ENCODE measurements at regions not wholly inside any gene's neighbourhood (a gene's known extent, or its start where the extent isn't known, plus 50 kb on each side); places are given as distances from the start of the nearest gene placed in this dataset.
"Not testable (repeated sequence)": the region's sequence is repeated elsewhere in the genome, so short reads cannot be mapped to it uniquely, and the experiment has no call there.

DNA sequence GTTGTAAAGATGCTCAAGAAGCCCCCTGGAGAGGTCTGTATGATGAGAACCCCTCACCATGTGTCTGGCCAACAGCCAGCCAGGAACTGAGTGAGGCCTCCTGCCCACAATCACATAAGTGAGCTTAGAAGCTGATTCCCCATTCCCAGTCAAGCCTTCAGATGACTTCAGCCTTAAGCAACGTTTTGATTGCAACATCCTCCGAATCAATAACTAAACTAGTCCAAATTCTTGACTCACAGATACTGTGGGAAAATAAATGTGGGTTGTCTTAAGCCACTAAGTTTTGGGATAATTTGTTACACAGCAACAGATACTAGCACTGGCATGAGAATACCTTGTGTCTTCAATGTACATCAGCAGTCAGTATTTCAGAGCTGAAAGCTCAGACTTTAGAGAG is 54.5 kb upstream of the HS3ST4 start:
- Mint-ChIP-seq H3K4me1 (no peaks in the 10 kb centered on the region), H3K9me3 (peaks cover 0 to 9% (median 0%) of the 10 kb centered on the region in 7 donors), H3K27ac (no peak overlapping the region), H3K4me3 (no peak overlapping the region), H3K36me3 (no peaks in the 10 kb centered on the region), H3K27me3 (peaks cover 13 to 18% (median 17%) of the 10 kb centered on the region in 3 donors)
- DNase-seq (no peak), ATAC-seq (ENCODE audit: low read depth in 2 of 2) (no peak)

DNA sequence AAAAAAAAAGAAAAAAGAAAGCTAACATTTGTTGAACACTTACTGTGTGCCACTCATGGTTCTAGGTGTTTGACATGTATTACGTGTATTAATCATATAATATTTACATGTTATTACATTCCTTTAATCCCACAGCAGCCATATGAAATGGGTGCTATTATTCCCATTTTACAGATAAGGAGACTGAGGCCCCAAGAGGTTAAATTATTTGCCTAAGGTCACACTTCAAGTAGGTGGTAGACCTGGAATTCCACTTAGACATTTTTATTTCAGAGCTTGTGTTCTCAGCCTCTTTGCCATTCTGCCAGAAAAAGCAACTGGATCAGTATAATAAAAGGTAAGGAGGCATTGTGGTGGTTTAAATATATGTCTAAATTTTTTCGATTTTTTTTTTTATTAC is 55.1 kb upstream of the HS3ST4 start:
- Mint-ChIP-seq H3K36me3 (no peaks in the 10 kb centered on the region), H3K4me1 (no peaks in the 10 kb centered on the region), H3K27ac (no peak overlapping the region), H3K4me3 (no peak overlapping the region), H3K9me3 (peaks cover 0 to 12% (median 0%) of the 10 kb centered on the region in 7 donors), H3K27me3 (peaks cover 13 to 23% (median 17%) of the 10 kb centered on the region in 3 donors)
- ATAC-seq (ENCODE audit: low read depth in 2 of 2) (no peak), DNase-seq (no peak)

DNA sequence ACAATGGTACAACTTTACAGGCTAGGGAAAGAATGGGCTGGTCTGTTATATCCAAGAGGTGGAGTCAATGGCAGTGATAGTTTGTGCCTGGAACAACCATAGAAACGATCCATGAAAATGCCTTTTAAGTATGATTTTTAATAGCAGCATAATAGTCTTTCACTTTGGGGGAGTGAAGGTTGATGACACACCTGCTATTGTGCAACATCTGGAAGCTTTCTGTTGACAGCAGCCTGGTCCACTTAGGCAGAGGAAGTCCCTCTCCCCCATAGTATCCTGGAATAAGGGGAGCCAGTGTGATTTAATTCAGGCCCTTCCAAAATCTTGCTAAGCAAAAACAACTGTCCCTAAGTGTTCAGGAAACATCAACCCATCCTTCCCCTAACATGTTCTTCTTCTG is 56.3 kb upstream of the HS3ST4 start:
- Mint-ChIP-seq H3K9me3 (peaks cover 0 to 12% (median 0%) of the 10 kb centered on the region in 7 donors), H3K4me3 (no peak overlapping the region)
- no peak for ATAC-seq (ENCODE audit: low read depth in 2 of 2)

DNA sequence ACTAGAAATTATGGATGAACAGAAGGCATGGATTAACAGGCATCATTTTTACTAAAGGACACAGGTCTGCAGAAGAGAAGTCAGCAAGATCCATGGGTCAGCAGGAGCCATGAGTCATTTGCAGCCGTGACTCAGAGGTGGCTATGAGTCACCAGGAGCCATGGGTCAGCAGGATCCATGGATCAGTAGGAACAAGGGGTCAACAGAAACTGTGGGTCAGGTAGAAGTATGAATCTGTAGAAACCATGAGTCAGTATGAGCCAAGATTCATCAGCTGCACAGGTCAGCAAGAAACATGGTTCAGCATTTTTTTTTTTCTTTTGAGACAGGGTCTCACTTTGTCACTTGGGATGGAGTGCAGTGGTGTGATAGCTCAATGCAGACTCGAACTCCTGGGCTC is 58.2 kb upstream of the HS3ST4 start:
- no peak overlapping the region for H3K27ac Mint-ChIP-seq

More for the DNA sequence above, 56.3 kb upstream of the HS3ST4 start:
- Mint-ChIP-seq H3K4me1 (no peaks in the 10 kb centered on the region), H3K36me3 (no peaks in the 10 kb centered on the region), H3K27me3 (peaks cover 12 to 22% (median 17%) of the 10 kb centered on the region in 3 donors), H3K27ac (no peak overlapping the region)
- DNase-seq, result no peak

DNA sequence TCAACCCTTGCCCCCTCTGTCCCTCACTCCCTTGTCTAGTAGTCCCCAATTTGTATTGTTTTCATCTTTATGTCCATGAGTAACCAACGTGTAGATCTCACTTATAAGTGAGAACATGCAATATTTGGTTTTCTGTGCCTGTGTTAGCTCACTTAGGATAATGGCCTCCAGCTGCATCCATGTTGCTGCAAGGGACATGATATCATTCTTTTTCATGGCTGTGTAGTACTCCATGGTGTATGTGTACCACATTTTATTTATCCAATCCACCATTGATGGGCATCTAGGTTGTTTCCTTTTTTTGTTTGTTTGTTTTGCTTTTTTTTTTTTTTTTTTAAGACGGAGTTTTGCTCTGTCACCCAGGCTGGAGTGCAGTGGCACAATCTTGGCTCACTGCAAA is 63.0 kb upstream of the HS3ST4 start:
- Mint-ChIP-seq H3K4me3 (no peak overlapping the region), H3K27ac (no peak overlapping the region), H3K9me3 (peaks cover 0 to 16% (median 8%) of the 10 kb centered on the region in 7 donors), H3K4me1 (no peaks in the 10 kb centered on the region), H3K27me3 (peaks cover under 1 to 14% (median 14%) of the 10 kb centered on the region in 3 donors), H3K36me3 (no peaks in the 10 kb centered on the region)
- DNase-seq, result no peak
- no peak for ATAC-seq (ENCODE audit: low read depth in 2 of 2)

More for the DNA sequence above, 58.2 kb upstream of the HS3ST4 start:
- DNase-seq (no peak), ATAC-seq (ENCODE audit: low read depth in 2 of 2) (no peak)
- Mint-ChIP-seq H3K36me3 (no peaks in the 10 kb centered on the region), H3K4me1 (no peaks in the 10 kb centered on the region), H3K4me3 (no peak overlapping the region), H3K27me3 (peaks cover 5 to 17% (median 16%) of the 10 kb centered on the region in 3 donors), H3K9me3 (peaks cover 0 to 11% (median 3%) of the 10 kb centered on the region in 7 donors)

DNA sequence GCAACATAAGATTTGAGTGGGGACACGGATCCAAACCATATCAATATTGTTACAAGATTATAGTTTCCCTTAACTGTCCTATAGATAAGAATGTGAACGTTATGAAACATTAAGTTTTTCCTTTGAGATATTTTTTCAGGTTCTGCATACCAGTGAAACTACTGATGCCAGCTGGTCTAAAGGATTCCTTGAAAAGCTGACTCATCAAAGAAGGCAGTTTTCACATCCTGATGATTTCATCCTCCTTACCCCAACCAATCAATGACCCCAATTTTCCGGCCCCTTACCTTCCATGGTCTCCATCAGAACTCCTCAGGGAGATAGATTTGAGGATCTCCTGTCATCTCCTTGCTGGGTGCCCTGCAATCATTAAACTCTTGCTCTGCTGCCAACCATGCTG is 64.1 kb upstream of the HS3ST4 start:
- Mint-ChIP-seq H3K27ac (no peak overlapping the region), H3K9me3 (peaks cover 0 to 16% (median 6%) of the 10 kb centered on the region in 7 donors), H3K4me3 (no peak overlapping the region), H3K4me1 (no peaks in the 10 kb centered on the region), H3K27me3 (peaks cover 0 to 8% (median 4%) of the 10 kb centered on the region in 3 donors), H3K36me3 (no peaks in the 10 kb centered on the region)
- DNase-seq (no peak), ATAC-seq (ENCODE audit: low read depth in 2 of 2) (no peak)

DNA sequence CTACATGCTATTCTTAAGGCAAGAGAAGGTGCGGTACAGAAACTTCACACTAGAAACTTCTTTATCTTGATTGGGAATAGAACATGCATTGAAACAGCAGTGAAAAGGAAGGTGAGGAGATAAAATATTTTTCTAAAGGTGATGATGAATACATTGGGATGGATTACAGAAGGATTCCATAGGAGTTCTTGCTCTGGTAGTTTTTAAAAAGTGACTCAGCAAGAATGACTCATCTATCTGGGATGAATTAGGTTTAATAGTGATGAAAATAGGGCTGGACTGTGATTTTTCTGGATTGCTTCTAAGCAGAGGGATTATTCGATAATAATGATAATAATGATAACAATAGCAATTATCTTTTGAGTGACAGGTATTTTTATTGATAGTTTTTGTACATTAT is 65.6 kb upstream of the HS3ST4 start:
- Mint-ChIP-seq H3K4me3 (no peak overlapping the region), H3K27me3 (peaks cover 0 to 6% (median 0%) of the 10 kb centered on the region in 3 donors), H3K9me3 (peaks cover 0 to 16% (median 6%) of the 10 kb centered on the region in 7 donors), H3K27ac (no peak overlapping the region), H3K4me1 (no peaks in the 10 kb centered on the region), H3K36me3 (no peaks in the 10 kb centered on the region)
- no peak for DNase-seq
- ATAC-seq (ENCODE audit: low read depth in 2 of 2), result no peak

DNA sequence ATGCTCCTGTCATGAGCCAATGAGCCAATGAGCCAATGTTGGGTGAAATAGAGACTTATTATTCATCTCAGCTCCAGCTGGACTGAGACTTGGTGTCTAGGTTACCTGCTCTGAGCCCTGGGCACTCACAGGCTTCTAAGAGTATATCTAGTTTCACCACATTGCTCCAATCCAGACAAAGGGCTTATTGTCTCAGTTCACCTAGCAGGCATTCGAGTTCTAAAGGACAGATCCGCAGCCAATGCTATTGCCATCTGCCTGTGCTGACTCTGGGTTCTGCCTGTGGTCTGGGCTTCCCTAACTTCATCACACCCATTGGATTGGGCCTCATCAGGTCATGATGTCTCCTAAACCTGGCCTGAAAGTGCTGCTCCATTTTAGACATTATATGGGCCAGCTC is 66.1 kb upstream of the HS3ST4 start:
- peaks cover 0 to 6% (median 0%) of the 10 kb centered on the region in 3 donors for H3K27me3 Mint-ChIP-seq
- ATAC-seq (ENCODE audit: low read depth in 2 of 2) (no peak), DNase-seq (no peak)
- H3K4me1 Mint-ChIP-seq, result no peaks in the 10 kb centered on the region
- H3K9me3 Mint-ChIP-seq, result peaks cover 0 to 16% (median 6%) of the 10 kb centered on the region in 7 donors
- no peak overlapping the region for H3K4me3 Mint-ChIP-seq
- H3K36me3 Mint-ChIP-seq, result no peaks in the 10 kb centered on the region
- H3K27ac Mint-ChIP-seq, result no peak overlapping the region

DNA sequence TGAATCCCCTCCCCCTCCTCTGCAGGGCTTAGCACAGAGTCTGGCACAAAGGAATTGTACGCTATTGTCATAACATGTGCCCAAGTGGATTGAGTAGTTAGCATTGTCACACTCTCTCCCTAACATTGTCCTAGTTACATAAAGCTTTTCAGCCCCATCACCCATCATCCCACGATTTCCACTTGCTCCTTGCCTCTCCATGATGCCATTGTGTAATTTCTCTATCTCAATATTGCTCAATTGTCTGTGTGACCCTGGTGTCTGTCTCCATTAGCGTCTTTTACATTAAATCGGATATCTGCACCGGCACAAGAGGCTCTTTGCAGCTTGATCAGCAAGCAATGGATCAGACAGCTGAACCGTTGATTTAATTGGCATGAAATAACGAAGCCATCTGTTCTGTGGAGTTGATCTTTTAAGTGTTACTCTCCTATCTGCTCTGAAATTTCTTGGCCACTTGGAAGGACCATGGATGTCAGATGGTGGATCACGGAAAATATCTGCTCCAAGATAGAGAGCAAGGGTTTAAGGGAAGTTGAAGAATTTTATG is 77.0 kb upstream of the HS3ST4 start:
- Mint-ChIP-seq H3K9me3 (peaks cover 0 to 7% (median 5%) of the 10 kb centered on the region in 7 donors), H3K27me3 (peaks cover 0 to 19% (median 16%) of the 10 kb centered on the region in 3 donors), H3K4me1 (no peaks in the 10 kb centered on the region), H3K27ac (no peak overlapping the region), H3K4me3 (no peak overlapping the region), H3K36me3 (no peaks in the 10 kb centered on the region)
- no peak for DNase-seq
- ATAC-seq (ENCODE audit: low read depth in 2 of 2), result no peak

DNA sequence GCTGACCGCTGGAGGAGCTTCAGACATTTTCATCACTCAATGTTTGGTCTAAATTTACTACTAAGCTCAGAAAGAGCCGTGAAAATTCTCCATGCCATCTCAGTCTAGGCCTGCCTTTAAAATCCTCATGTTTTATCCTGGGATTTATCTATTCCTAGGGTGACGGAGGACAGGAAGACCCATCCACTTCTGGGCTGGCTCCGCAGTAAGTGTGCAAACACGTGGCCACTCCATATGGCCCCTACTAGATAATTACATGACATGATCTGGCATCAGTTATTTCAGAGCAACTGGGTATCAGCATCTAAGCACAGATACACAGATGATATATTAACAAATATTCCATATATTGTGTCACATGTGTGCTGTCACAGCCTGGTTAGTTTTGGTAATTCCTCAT is 77.8 kb upstream of the HS3ST4 start:
- Mint-ChIP-seq H3K9me3 (peaks cover 0 to 7% (median 5%) of the 10 kb centered on the region in 7 donors), H3K4me3 (no peak overlapping the region), H3K4me1 (no peaks in the 10 kb centered on the region), H3K27ac (no peak overlapping the region), H3K36me3 (no peaks in the 10 kb centered on the region), H3K27me3 (peaks cover 0 to 19% (median 16%) of the 10 kb centered on the region in 3 donors)
- no peak for DNase-seq
- ATAC-seq (ENCODE audit: low read depth in 2 of 2), result no peak

DNA sequence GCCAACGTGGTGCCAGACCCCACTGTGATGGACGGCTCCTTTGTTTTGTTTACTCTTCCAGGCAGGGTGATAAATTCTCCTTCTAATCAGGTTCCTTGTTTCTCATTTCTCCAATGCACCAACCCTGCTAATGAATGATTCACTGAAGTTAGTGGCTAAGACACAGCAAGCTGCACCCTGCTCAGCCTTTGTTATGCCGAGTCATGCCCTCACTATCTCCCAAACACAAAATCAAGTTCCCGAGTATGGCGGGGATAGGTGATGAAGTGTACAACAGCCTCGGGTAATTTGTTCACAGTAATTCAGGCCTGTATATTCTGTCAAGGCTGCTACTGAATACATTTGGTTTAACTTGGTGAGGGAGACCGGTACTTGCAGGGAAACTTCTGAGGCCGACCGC is 83.8 kb upstream of the HS3ST4 start:
- no peak overlapping the region for H3K4me3 Mint-ChIP-seq
- no peak overlapping the region for H3K27ac Mint-ChIP-seq
- peaks cover 0 to 13% (median under 1%) of the 10 kb centered on the region in 7 donors for H3K9me3 Mint-ChIP-seq

DNA sequence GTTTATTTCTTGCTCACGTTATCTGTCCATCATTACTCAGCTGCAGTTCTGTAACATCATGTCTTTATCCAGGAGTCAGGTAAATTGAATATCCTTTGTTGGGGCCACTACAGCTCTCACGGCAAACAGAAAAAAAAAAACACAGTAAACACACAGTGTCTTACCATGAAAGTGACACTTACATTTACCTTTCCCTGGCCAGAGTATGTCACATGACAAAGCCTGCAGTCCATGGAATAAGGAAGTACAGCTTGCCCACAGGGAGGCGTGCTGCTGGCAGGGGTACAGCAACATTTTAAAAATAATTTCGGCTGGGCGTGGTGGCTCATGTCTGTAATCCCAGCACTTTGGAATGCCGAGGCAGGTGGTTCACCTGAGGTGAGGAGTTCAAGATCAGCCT is 85.7 kb upstream of the HS3ST4 start:
- no peaks in the 10 kb centered on the region for H3K4me1 Mint-ChIP-seq
- H3K27ac Mint-ChIP-seq, result no peak overlapping the region
- peaks cover 0 to 5% (median 3%) of the 10 kb centered on the region in 3 donors for H3K27me3 Mint-ChIP-seq
- DNase-seq (no peak), ATAC-seq (ENCODE audit: low read depth in 2 of 2) (no peak)
- peaks cover 0 to 17% (median 3%) of the 10 kb centered on the region in 7 donors for H3K9me3 Mint-ChIP-seq
- H3K4me3 Mint-ChIP-seq, result no peak overlapping the region
- no peaks in the 10 kb centered on the region for H3K36me3 Mint-ChIP-seq

More for the DNA sequence above, 83.8 kb upstream of the HS3ST4 start:
- Mint-ChIP-seq H3K27me3 (peaks cover 0 to 5% (median 3%) of the 10 kb centered on the region in 3 donors), H3K36me3 (no peaks in the 10 kb centered on the region), H3K4me1 (no peaks in the 10 kb centered on the region)
- ATAC-seq (ENCODE audit: low read depth in 2 of 2) (no peak), DNase-seq (no peak)

DNA sequence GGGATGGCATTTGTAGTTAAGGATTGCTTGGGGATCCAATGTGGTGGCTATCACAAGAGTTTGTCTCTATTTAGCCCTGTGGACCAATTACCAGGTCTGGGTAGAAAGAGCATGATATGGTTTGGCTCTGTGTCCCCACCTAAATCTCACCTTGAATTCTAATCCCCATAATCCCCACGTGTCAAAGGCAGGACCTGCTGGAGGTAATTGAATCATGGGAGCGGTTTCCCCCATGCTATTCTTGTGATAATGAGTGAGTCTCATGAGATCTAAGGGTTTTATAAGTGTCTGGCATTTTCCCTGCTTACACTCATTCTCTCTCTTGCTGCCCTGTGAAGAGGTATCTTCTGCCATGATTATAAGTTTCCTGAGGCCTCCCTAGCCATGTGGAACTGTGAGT is 86.4 kb upstream of the HS3ST4 start:
- H3K4me1 Mint-ChIP-seq, result no peaks in the 10 kb centered on the region
- peaks cover 0 to 17% (median 3%) of the 10 kb centered on the region in 7 donors for H3K9me3 Mint-ChIP-seq
- H3K27me3 Mint-ChIP-seq, result peaks cover 0 to 5% (median 3%) of the 10 kb centered on the region in 3 donors
- no peaks in the 10 kb centered on the region for H3K36me3 Mint-ChIP-seq
- DNase-seq (no peak), ATAC-seq (ENCODE audit: low read depth in 2 of 2) (no peak)
- no peak overlapping the region for H3K27ac Mint-ChIP-seq
- no peak overlapping the region for H3K4me3 Mint-ChIP-seq

DNA sequence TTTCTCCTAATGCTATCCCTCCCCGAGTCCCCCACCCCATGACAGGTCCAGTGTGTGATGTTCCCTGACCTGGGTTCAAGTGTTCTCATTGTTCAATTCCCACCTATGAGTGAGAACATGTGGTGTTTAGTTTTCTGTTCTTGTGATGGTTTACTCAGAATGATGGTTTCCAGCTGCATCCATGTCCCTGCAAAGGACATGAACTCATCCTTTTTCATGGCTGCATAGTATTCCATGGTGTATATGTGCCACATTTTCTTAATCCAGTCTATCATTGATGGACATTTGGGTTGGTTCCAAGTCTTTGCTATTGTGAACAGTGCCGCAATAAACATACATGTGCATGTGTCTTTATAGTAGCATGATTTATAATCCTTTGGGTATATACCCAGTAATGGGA is 90.5 kb upstream of the HS3ST4 start:
- H3K36me3 Mint-ChIP-seq; H3K27ac Mint-ChIP-seq; H3K4me1 Mint-ChIP-seq; ATAC-seq (ENCODE audit: low read depth in 2 of 2); DNase-seq; H3K27me3 Mint-ChIP-seq; H3K4me3 Mint-ChIP-seq: not testable (repeated sequence)
- H3K9me3 Mint-ChIP-seq, result peaks cover 0 to 27% (median 6%) of the 10 kb centered on the region in 7 donors
